Small intestine (tissue), 7 donors: ENCODE measurements at regions not wholly inside any gene's neighbourhood (a gene's known extent, or its start where the extent isn't known, plus 50 kb on each side); places are given as distances from the start of the nearest gene placed in this dataset.
A peak's percentile ranks its signal among the peaks of the same experiment; 100 is the strongest.

Source experiments
- DNase-seq, 2 donors: peaks; one replicate each; pipeline versions ENCODE4 v3.0.0 to v3.0.0-alpha.2; 2013
- FAIRE-seq: peaks from 2 replicates; lab custom pipeline; 2012; peaks lifted over from hg19 to GRCh38; lab: Jason Lieb, UNC
- H3K27ac ChIP-seq, 3 donors: one replicate each; pipeline ENCODE4 v1.5.1; 2013; ENCODE audit warnings: low read length in 2 of 3, mild to moderate bottlenecking in 2 of 3, control low read depth in 1 of 3, inconsistent platforms in 1 of 3, low read depth in 1 of 3, moderate library complexity in 1 of 3
- H3K27me3 ChIP-seq, 3 donors: one replicate each; pipeline ENCODE4 v1.6.1; 2013; ENCODE audit warnings: low read length in 3 of 3, inconsistent platforms in 1 of 3; ENCODE audit not compliant: control insufficient read depth in 3 of 3, insufficient read depth in 3 of 3
- H3K36me3 ChIP-seq, 3 donors: one replicate each; pipeline ENCODE4 v1.6.1; 2013; ENCODE audit warnings: low read length in 3 of 3, inconsistent platforms in 1 of 3, low read depth in 1 of 3, mild to moderate bottlenecking in 1 of 3, moderate library complexity in 1 of 3; ENCODE audit not compliant: control insufficient read depth in 3 of 3, insufficient read depth in 2 of 3
- H3K4me1 ChIP-seq, 3 donors: one replicate each; pipeline ENCODE4 v1.6.1; 2013; ENCODE audit warnings: low read length in 2 of 3, inconsistent platforms in 1 of 3, low read depth in 1 of 3, mild to moderate bottlenecking in 1 of 3, moderate library complexity in 1 of 3; ENCODE audit not compliant: control insufficient read depth in 3 of 3, insufficient read depth in 2 of 3
- H3K4me3 ChIP-seq, 3 donors: one replicate each; pipeline ENCODE4 v1.5.1; 2013; ENCODE audit warnings: low read length in 3 of 3, control low read depth in 1 of 3, inconsistent platforms in 1 of 3, low read depth in 1 of 3, mild to moderate bottlenecking in 1 of 3, moderate library complexity in 1 of 3
- H3K9me3 ChIP-seq, 2 donors: one replicate each; pipeline ENCODE4 v1.6.1; 2013; ENCODE audit warnings: low read depth in 1 of 2, low read length in 1 of 2; ENCODE audit not compliant: control insufficient read depth in 2 of 2, insufficient read depth in 1 of 2
- WGBS, 3 donors: extraction: QIAGEN DNeasy Blood & Tissue Kit; methylation state at CpG; one replicate each; pipeline ENCODE4 v1.1.7; 2013; 5-methylcytosine and 5-hydroxymethylcytosine counted together
- donor health status: healthy with polysubstance abuse.
- donor health status: control.
- donor health status: control.
- donor health status: Bipolar disorder and iron deficiency.
- donor health status: healthy.

GRCh38 chr11:116590844-116591570 is 181.8 kb downstream of the BUD13 start:
- Histone ChIP-seq H3K4me1 (no peaks in the 10 kb centered on the region), H3K9me3 (no peaks in the 10 kb centered on the region), H3K36me3 (no peaks in the 10 kb centered on the region), H3K27me3 (peaks cover 0 to 7% (median 5%) of the 10 kb centered on the region in 3 donors), H3K4me3 (no peak overlapping the region), H3K27ac (no peak overlapping the region)
- 76 to 83% (median 77%) methylated on average over 10 of the region's 10 CpGs for WGBS, 3 donors
- FAIRE-seq = no peak
- DNase-seq = no peak

GRCh38 chr11:116589402-116589801 is 183.4 kb downstream of the BUD13 start:
- peaks cover 0 to 6% (median 3%) of the 10 kb centered on the region in 3 donors for H3K27me3 ChIP-seq
- no peaks in the 10 kb centered on the region for H3K9me3 ChIP-seq
- FAIRE-seq (no peak), DNase-seq (no peak)
- H3K4me1 ChIP-seq = no peaks in the 10 kb centered on the region
- no peak overlapping the region for H3K27ac ChIP-seq
- WGBS, 3 donors = 72 to 88% (median 80%) methylated on average over 5 of the region's 5 CpGs
- H3K36me3 ChIP-seq = no peaks in the 10 kb centered on the region
- H3K4me3 ChIP-seq = no peak overlapping the region

- Histone ChIP-seq H3K9me3 (no peaks in the 10 kb centered on the region), H3K36me3 (no peaks in the 10 kb centered on the region), H3K4me3 (no peak overlapping the region), H3K27me3 (peaks cover 0 to 24% (median 14%) of the 10 kb centered on the region in 3 donors), H3K27ac (no peak overlapping the region), H3K4me1 (no peaks in the 10 kb centered on the region)
- 77 to 81% (median 81%) methylated on average over 6 of the region's 6 CpGs for WGBS, 3 donors
- DNase-seq (no peak), FAIRE-seq (no peak)
Observed at GRCh38 chr11:116586392-116586791, 186.4 kb downstream of the BUD13 start.

GRCh38 chr11:116582571-116582970 is 190.2 kb downstream of the BUD13 start:
- Histone ChIP-seq H3K4me1 (no peaks in the 10 kb centered on the region), H3K9me3 (no peaks in the 10 kb centered on the region), H3K4me3 (no peak overlapping the region), H3K27me3 (peaks cover 9 to 61% (median 29%) of the 10 kb centered on the region in 3 donors), H3K27ac (no peak overlapping the region), H3K36me3 (no peaks in the 10 kb centered on the region)
- no peak for DNase-seq
- WGBS, 3 donors = 58 to 71% (median 67%) methylated on average over 8 of the region's 8 CpGs
- no peak for FAIRE-seq

- WGBS, 3 donors = 13 to 28% (median 25%) methylated on average over 13 of the region's 13 CpGs
- no peaks in the 10 kb centered on the region for H3K4me1 ChIP-seq
- no peak for FAIRE-seq
Observed at GRCh38 chr11:116581349-116581748, 191.4 kb downstream of the BUD13 start.

GRCh38 chr11:116580799-116581198 is 192.0 kb downstream of the BUD13 start:
- Histone ChIP-seq H3K27me3 (peaks cover 9 to 72% (median 33%) of the 10 kb centered on the region in 3 donors), H3K9me3 (no peaks in the 10 kb centered on the region), H3K4me1 (no peaks in the 10 kb centered on the region), H3K36me3 (no peaks in the 10 kb centered on the region), H3K27ac (no peak overlapping the region), H3K4me3 (no peak overlapping the region)
- WGBS, 3 donors = 3 to 5% (median 3%) methylated on average over 38 of the region's 38 CpGs
- DNase-seq = peak in 1 of 2 donors; percentile 10
- FAIRE-seq = no peak

More at GRCh38 chr11:116581349-116581748, 191.4 kb downstream of the BUD13 start:
- Histone ChIP-seq H3K36me3 (no peaks in the 10 kb centered on the region), H3K9me3 (no peaks in the 10 kb centered on the region), H3K27me3 (peaks cover 9 to 72% (median 31%) of the 10 kb centered on the region in 3 donors), H3K27ac (no peak overlapping the region), H3K4me3 (no peak overlapping the region)
- DNase-seq = no peak

GRCh38 chr11:116579857-116580727 is 192.7 kb downstream of the BUD13 start:
- no peak for FAIRE-seq
- Histone ChIP-seq H3K9me3 (no peaks in the 10 kb centered on the region), H3K4me3 (no peak overlapping the region), H3K27ac (no peak overlapping the region), H3K4me1 (no peaks in the 10 kb centered on the region), H3K27me3 (peaks cover 9 to 72% (median 33%) of the 10 kb centered on the region in 3 donors), H3K36me3 (no peaks in the 10 kb centered on the region)
- peak; percentile 17 to 41 for DNase-seq
- 1 to 3% (median 3%) methylated on average over 72 to 76 of the region's 76 CpGs for WGBS, 3 donors

GRCh38 chr11:116579031-116579653 is 193.6 kb downstream of the BUD13 start:
- no peak for DNase-seq
- WGBS, 3 donors = 15 to 21% (median 16%) methylated on average over 9 of the region's 9 CpGs
- Histone ChIP-seq H3K27me3 (peaks cover 9 to 68% (median 33%) of the 10 kb centered on the region in 3 donors), H3K27ac (no peak overlapping the region), H3K4me1 (no peaks in the 10 kb centered on the region), H3K9me3 (no peaks in the 10 kb centered on the region), H3K36me3 (no peaks in the 10 kb centered on the region), H3K4me3 (no peak overlapping the region)
- FAIRE-seq = no peak
